ENCODE measurements at regions not wholly inside any gene's neighbourhood (a gene's known extent, or its start where the extent isn't known, plus 50 kb on each side); places are given as distances from the start of the nearest gene placed in this dataset.

GRCh38 chr12:100698518-100698917 lies 96.1 kb upstream of the ANO4 start:
- TF ChIP-seq EZH2phosphoT487 (IDR thresholded peaks at IDR 0.05; ENCODE audit: low read length): no peak
- no peak for DNase-seq
- Histone ChIP-seq H3K27me3 (replicated peaks; ENCODE audit: insufficient read depth, low read length) (peaks cover 39% of the 10 kb centered on the region), H3K36me3 (replicated peaks; ENCODE audit: insufficient read depth, low read length) (no peaks in the 10 kb centered on the region), H3K79me2 (ENCODE audit: low read length) (no peaks in the 10 kb centered on the region), H3K4me1 (ENCODE audit: low read length) (peaks cover 11% of the 10 kb centered on the region), H3F3A (ENCODE audit: insufficient read depth, low read length) (peaks cover 9% of the 10 kb centered on the region), H3K4me2 (ENCODE audit: low read depth, low read length) (peak overlapping the region; percentile 29; the same call in 1 of the 2 replicates), H2AFZ (ENCODE audit: low read length) (no peak overlapping the region), H3K9me3 (replicated peaks; ENCODE audit: insufficient read depth, low read length) (no peaks in the 10 kb centered on the region), H3K9ac (ENCODE audit: low read length) (no peak overlapping the region), H3K27ac (ENCODE audit: low read length) (no peak overlapping the region), H4K20me1 (ENCODE audit: insufficient read depth, low read length) (no peaks in the 10 kb centered on the region), H3K9me2 (replicated peaks; ENCODE audit: insufficient read depth, low read length) (no peaks in the 10 kb centered on the region), H3K4me3 (ENCODE audit: low read length) (no peak overlapping the region)

DNA sequence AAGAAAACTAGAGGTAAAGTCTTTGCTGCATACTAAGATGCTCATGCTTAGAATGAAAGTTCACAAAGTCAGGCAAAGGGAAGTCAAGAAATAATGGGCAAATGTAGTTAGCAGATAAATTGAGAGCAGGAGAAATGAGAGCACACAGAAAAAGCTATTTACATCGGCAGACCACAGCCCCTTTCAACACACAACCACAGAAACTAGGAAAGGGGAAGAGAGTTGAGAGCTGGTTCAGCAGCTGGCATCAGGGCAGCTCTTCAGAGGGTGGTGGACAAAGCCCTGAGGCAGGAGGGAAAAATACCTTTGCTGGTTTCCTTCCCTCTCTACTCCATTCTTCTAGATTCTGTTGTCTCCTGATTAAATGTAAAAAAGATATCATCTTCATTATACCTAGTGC lies 95.4 kb upstream of the ANO4 start:
- TF ChIP-seq, protein P1, sequence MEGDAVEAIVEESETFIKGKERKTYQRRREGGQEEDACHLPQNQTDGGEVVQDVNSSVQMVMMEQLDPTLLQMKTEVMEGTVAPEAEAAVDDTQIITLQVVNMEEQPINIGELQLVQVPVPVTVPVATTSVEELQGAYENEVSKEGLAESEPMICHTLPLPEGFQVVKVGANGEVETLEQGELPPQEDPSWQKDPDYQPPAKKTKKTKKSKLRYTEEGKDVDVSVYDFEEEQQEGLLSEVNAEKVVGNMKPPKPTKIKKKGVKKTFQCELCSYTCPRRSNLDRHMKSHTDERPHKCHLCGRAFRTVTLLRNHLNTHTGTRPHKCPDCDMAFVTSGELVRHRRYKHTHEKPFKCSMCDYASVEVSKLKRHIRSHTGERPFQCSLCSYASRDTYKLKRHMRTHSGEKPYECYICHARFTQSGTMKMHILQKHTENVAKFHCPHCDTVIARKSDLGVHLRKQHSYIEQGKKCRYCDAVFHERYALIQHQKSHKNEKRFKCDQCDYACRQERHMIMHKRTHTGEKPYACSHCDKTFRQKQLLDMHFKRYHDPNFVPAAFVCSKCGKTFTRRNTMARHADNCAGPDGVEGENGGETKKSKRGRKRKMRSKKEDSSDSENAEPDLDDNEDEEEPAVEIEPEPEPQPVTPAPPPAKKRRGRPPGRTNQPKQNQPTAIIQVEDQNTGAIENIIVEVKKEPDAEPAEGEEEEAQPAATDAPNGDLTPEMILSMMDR (IDR thresholded peaks at IDR 0.05; ENCODE audit: low read length): no peak
- TF ChIP-seq EZH2 (optimal IDR thresholded peaks at IDR 0.05; ENCODE audit: low read depth, low read length) (no peak), EZH2phosphoT487 (IDR thresholded peaks at IDR 0.05; ENCODE audit: low read length) (no peak)
- Histone ChIP-seq H3K27ac (ENCODE audit: low read length) (no peak overlapping the region), H3K9me2 (replicated peaks; ENCODE audit: insufficient read depth, low read length) (no peaks in the 10 kb centered on the region), H3K4me3 (ENCODE audit: low read length) (no peak overlapping the region), H4K20me1 (ENCODE audit: insufficient read depth, low read length) (no peaks in the 10 kb centered on the region), H3K79me2 (ENCODE audit: low read length) (no peaks in the 10 kb centered on the region), H3K36me3 (replicated peaks; ENCODE audit: insufficient read depth, low read length) (no peaks in the 10 kb centered on the region), H2AFZ (ENCODE audit: low read length) (no peak overlapping the region), H3F3A (ENCODE audit: insufficient read depth, low read length) (peaks cover 9% of the 10 kb centered on the region), H3K27me3 (replicated peaks; ENCODE audit: insufficient read depth, low read length) (peaks cover 39% of the 10 kb centered on the region), H3K4me1 (ENCODE audit: low read length) (peaks cover 11% of the 10 kb centered on the region), H3K4me2 (ENCODE audit: low read depth, low read length) (peak overlapping the region; percentile 29; the same call in 1 of the 2 replicates), H3K9ac (ENCODE audit: low read length) (no peak overlapping the region), H3K9me3 (replicated peaks; ENCODE audit: insufficient read depth, low read length) (no peaks in the 10 kb centered on the region)
- peak; percentile 87 for DNase-seq

GRCh38 chr12:100703337-100703736 lies 91.2 kb upstream of the ANO4 start:
- Histone ChIP-seq H3K79me2 (ENCODE audit: low read length) (no peaks in the 10 kb centered on the region), H3K9me2 (replicated peaks; ENCODE audit: insufficient read depth, low read length) (no peaks in the 10 kb centered on the region), H3K9ac (ENCODE audit: low read length) (no peak overlapping the region), H3K27ac (ENCODE audit: low read length) (no peak overlapping the region), H3K4me3 (ENCODE audit: low read length) (no peak overlapping the region), H2AFZ (ENCODE audit: low read length) (no peak overlapping the region), H3K36me3 (replicated peaks; ENCODE audit: insufficient read depth, low read length) (no peaks in the 10 kb centered on the region), H3K9me3 (replicated peaks; ENCODE audit: insufficient read depth, low read length) (no peaks in the 10 kb centered on the region), H3F3A (ENCODE audit: insufficient read depth, low read length) (peaks cover 9% of the 10 kb centered on the region), H3K4me2 (ENCODE audit: low read depth, low read length) (no peak overlapping the region), H4K20me1 (ENCODE audit: insufficient read depth, low read length) (no peaks in the 10 kb centered on the region), H3K4me1 (ENCODE audit: low read length) (peaks cover 8% of the 10 kb centered on the region), H3K27me3 (replicated peaks; ENCODE audit: insufficient read depth, low read length) (peaks cover 24% of the 10 kb centered on the region)
- DNase-seq: no peak
- TF ChIP-seq, protein P1 (IDR thresholded peaks at IDR 0.05; ENCODE audit: low read length): no peak
- TF ChIP-seq EZH2phosphoT487 (IDR thresholded peaks at IDR 0.05; ENCODE audit: low read length): no peak
- TF ChIP-seq EZH2 (optimal IDR thresholded peaks at IDR 0.05; ENCODE audit: low read depth, low read length): no peak

DNA sequence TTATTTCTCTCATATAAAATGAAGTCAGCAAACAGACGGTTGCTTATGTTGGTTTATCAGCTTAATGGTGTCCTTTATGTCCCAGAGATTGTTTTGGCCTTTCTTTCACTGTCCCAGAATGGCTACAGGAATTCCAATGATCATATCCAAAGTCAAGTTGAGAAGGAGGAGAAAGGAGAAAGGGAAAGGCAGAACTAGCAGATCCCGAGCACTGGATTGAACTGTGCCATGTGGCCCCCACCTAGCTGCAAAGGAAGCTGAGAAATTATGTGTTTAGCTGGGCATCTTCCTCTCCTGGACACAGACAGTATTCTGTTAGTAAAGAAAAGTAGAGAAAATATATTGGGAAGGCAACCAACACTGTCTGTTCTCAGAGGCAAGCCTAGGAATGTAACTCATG lies 90.7 kb upstream of the ANO4 start:
- Histone ChIP-seq H3K4me1 (ENCODE audit: low read length) (peaks cover 3% of the 10 kb centered on the region), H2AFZ (ENCODE audit: low read length) (no peak overlapping the region), H3K9ac (ENCODE audit: low read length) (no peak overlapping the region), H3K27ac (ENCODE audit: low read length) (no peak overlapping the region), H3K79me2 (ENCODE audit: low read length) (no peaks in the 10 kb centered on the region), H4K20me1 (ENCODE audit: insufficient read depth, low read length) (no peaks in the 10 kb centered on the region), H3F3A (ENCODE audit: insufficient read depth, low read length) (peaks cover 3% of the 10 kb centered on the region), H3K36me3 (replicated peaks; ENCODE audit: insufficient read depth, low read length) (no peaks in the 10 kb centered on the region), H3K9me3 (replicated peaks; ENCODE audit: insufficient read depth, low read length) (no peaks in the 10 kb centered on the region), H3K4me2 (ENCODE audit: low read depth, low read length) (no peak overlapping the region), H3K9me2 (replicated peaks; ENCODE audit: insufficient read depth, low read length) (no peaks in the 10 kb centered on the region), H3K27me3 (replicated peaks; ENCODE audit: insufficient read depth, low read length) (peaks cover 21% of the 10 kb centered on the region), H3K4me3 (ENCODE audit: low read length) (no peak overlapping the region)
- DNase-seq: no peak
- no peak for TF ChIP-seq EZH2 (optimal IDR thresholded peaks at IDR 0.05; ENCODE audit: low read depth, low read length)
- no peak for TF ChIP-seq EZH2phosphoT487 (IDR thresholded peaks at IDR 0.05; ENCODE audit: low read length)
- TF ChIP-seq, protein P1 (IDR thresholded peaks at IDR 0.05; ENCODE audit: low read length): no peak
